DND-41 (cell line): ENCODE measurements at regions not wholly inside any gene's neighbourhood (a gene's known extent, or its start where the extent isn't known, plus 50 kb on each side); places are given as distances from the start of the nearest gene placed in this dataset.

Source experiments
- EZH2 ChIP-seq: IDR thresholded peaks from 3 replicates; pipeline ENCODE4 v1.6.1; 2012; ENCODE audit warnings: borderline replicate concordance, low read depth, mild to moderate bottlenecking, moderate library complexity, low read length, inconsistent platforms; ENCODE audit not compliant: severe bottlenecking
- TF ChIP-seq, protein P1 (sequence below): IDR thresholded peaks from 2 replicates; pipeline ENCODE4 v1.5.1; 2012; ENCODE audit warnings: borderline replicate concordance, low read length, moderate library complexity, mild to moderate bottlenecking; ENCODE audit not compliant: poor library complexity, severe bottlenecking; ENCODE audit errors: extremely low read depth

DNA sequence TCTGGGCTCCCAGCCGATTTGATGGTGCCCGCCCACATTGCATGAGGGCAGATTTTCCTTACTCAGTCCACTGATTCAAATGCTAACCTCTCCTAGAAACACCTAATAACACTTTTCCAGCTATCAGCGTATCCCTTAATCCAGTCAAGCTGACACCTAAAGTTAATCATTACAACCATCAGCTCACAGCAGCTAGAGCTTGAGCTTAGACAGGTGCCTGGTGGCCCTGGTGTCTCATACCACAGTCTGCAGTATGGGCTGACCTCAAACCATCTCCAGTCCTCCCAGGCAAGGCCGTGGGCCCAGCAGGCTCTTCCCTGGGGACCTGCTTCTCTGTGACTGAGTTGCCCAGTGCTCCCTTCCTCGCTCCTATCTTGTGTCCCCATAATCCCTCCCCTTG, 174.4 kb upstream of the NECTIN1 start:
- TF ChIP-seq, protein P1, sequence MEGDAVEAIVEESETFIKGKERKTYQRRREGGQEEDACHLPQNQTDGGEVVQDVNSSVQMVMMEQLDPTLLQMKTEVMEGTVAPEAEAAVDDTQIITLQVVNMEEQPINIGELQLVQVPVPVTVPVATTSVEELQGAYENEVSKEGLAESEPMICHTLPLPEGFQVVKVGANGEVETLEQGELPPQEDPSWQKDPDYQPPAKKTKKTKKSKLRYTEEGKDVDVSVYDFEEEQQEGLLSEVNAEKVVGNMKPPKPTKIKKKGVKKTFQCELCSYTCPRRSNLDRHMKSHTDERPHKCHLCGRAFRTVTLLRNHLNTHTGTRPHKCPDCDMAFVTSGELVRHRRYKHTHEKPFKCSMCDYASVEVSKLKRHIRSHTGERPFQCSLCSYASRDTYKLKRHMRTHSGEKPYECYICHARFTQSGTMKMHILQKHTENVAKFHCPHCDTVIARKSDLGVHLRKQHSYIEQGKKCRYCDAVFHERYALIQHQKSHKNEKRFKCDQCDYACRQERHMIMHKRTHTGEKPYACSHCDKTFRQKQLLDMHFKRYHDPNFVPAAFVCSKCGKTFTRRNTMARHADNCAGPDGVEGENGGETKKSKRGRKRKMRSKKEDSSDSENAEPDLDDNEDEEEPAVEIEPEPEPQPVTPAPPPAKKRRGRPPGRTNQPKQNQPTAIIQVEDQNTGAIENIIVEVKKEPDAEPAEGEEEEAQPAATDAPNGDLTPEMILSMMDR: no peak
- no peak for TF ChIP-seq EZH2
